ENCODE measurements at regions not wholly inside any gene's neighbourhood (a gene's known extent, or its start where the extent isn't known, plus 50 kb on each side); places are given as distances from the start of the nearest gene placed in this dataset.

- H3K36me3 ChIP-seq (ENCODE audit: insufficient read depth), result no peaks in the 10 kb centered on the region
- no peaks in the 10 kb centered on the region for H3K79me2 ChIP-seq (replicated peaks; ENCODE audit: insufficient read depth)
- H3K4me1 ChIP-seq (ENCODE audit: insufficient read depth), result no peaks in the 10 kb centered on the region
- no peak overlapping the region for H2AFZ ChIP-seq
- Mint-ChIP-seq H3K4me3 (no peak overlapping the region), H3K4me1 (no peaks in the 10 kb centered on the region), H3K27me3 (ENCODE audit: insufficient read depth, low read depth, poor library complexity) (peaks cover 2% of the 10 kb centered on the region), H3K9me3 (peaks cover 77% of the 10 kb centered on the region), H3K36me3 (ENCODE audit: low read depth) (peaks cover 14% of the 10 kb centered on the region; the same call in 2 of the 3 replicates), H3K27ac (no peak overlapping the region)
- no peaks in the 10 kb centered on the region for H3F3A ChIP-seq (replicated peaks; ENCODE audit: low read depth)
- H3K27ac ChIP-seq (ENCODE audit: low read depth), result no peak overlapping the region
- TF ChIP-seq POLR2AphosphoS5 (IDR thresholded peaks at IDR 0.05; ENCODE audit: low read depth) (no peak), STAT1 (IDR thresholded peaks at IDR 0.05; ENCODE audit: unreplicated experiment) (no peak), ZNF462 (CRISPR knock-in tag; IDR thresholded peaks at IDR 0.05) (no peak), ETS1 (IDR thresholded peaks at IDR 0.05) (no peak), NANOG (IDR thresholded peaks at IDR 0.05; ENCODE audit: borderline replicate concordance) (no peak), REST (IDR thresholded peaks at IDR 0.05; ENCODE audit: unreplicated experiment) (no peak)
- DNase-seq (ENCODE audit: low spot score) (no peak), ATAC-seq (no peak)
- H4K20me1 ChIP-seq (replicated peaks; ENCODE audit: insufficient read depth), result no peaks in the 10 kb centered on the region
- no peak overlapping the region for H3K4me2 ChIP-seq
- H3K9me2 ChIP-seq (ENCODE audit: insufficient read depth), result no peaks in the 10 kb centered on the region
- H3K27me3 ChIP-seq (ENCODE audit: insufficient read depth), result no peaks in the 10 kb centered on the region
- no peak overlapping the region for H3K4me3 ChIP-seq
Measured at GRCh38 chr21:23817337-23817736, 1789.9 kb downstream of the MRPL39 start.

All from GM23338 (cell line).